Activated CD4-positive, alpha-beta T cell treated with anti-CD3 and anti-CD28 coated beads, Interleukin-2, Interleukin-4, amounts not matched to agents 100 ng/mL and 50 ng/mL, durations not matched to agents 16 hours and 8 hours (primary cell): ENCODE measurements at regions not wholly inside any gene's neighbourhood (a gene's known extent, or its start where the extent isn't known, plus 50 kb on each side); places are given as distances from the start of the nearest gene placed in this dataset.
"Not testable (repeated sequence)": the region's sequence is repeated elsewhere in the genome, so short reads cannot be mapped to it uniquely, and the experiment has no call there.

ENCODE experiments used
- DNase-seq: peaks from one replicate; pipeline ENCODE4 v3.0.0-alpha.2; 2020; ENCODE audit warnings: low spot score

- no peak for DNase-seq
These were observed 428.7 kb upstream of the ACVR2A start for GRCh38 chr2:147416099-147416498.

- DNase-seq = not testable (repeated sequence)
These were observed 430.2 kb upstream of the ACVR2A start for GRCh38 chr2:147414656-147415055.

GRCh38 chr2:147408357-147408756 lies 436.5 kb upstream of the ACVR2A start:
- no peak for DNase-seq

- no peak for DNase-seq
These were observed 439.2 kb upstream of the ACVR2A start for GRCh38 chr2:147405651-147406050.

- no peak for DNase-seq
These were observed 445.8 kb upstream of the ACVR2A start for GRCh38 chr2:147398996-147399395.

GRCh38 chr2:147398301-147398700 lies 446.5 kb upstream of the ACVR2A start:
- DNase-seq = no peak

- DNase-seq = no peak
These were observed 447.9 kb upstream of the ACVR2A start for GRCh38 chr2:147396890-147397289.

GRCh38 chr2:147394179-147394790 lies 450.5 kb upstream of the ACVR2A start:
- DNase-seq = no peak

- no peak for DNase-seq
These were observed 452.6 kb upstream of the ACVR2A start for GRCh38 chr2:147392180-147392579.

- no peak for DNase-seq
These were observed 454.4 kb upstream of the ACVR2A start for GRCh38 chr2:147390475-147390874.

GRCh38 chr2:147389218-147389617 lies 455.6 kb upstream of the ACVR2A start:
- DNase-seq = no peak

GRCh38 chr2:147388217-147388616 lies 456.6 kb upstream of the ACVR2A start:
- no peak for DNase-seq

- DNase-seq = no peak
These were observed 458.5 kb upstream of the ACVR2A start for GRCh38 chr2:147386284-147386683.

- DNase-seq = no peak
These were observed 459.2 kb upstream of the ACVR2A start for GRCh38 chr2:147385600-147385999.

- no peak for DNase-seq
These were observed 460.2 kb upstream of the ACVR2A start for GRCh38 chr2:147384659-147385058.

GRCh38 chr2:147382322-147382948 lies 462.4 kb upstream of the ACVR2A start:
- DNase-seq = no peak

- no peak for DNase-seq
These were observed 466.4 kb upstream of the ACVR2A start for GRCh38 chr2:147378403-147378802.

- no peak for DNase-seq
These were observed 469.8 kb upstream of the ACVR2A start for GRCh38 chr2:147375073-147375472.

GRCh38 chr2:147374423-147374811 lies 470.4 kb upstream of the ACVR2A start:
- no peak for DNase-seq

- no peak for DNase-seq
These were observed 470.9 kb upstream of the ACVR2A start for GRCh38 chr2:147373800-147374422.

GRCh38 chr2:147368306-147368705 lies 476.5 kb upstream of the ACVR2A start:
- DNase-seq = no peak

- no peak for DNase-seq
These were observed 478.6 kb upstream of the ACVR2A start for GRCh38 chr2:147366279-147366678.

- no peak for DNase-seq
These were observed 479.2 kb upstream of the ACVR2A start for GRCh38 chr2:147365622-147366021.

GRCh38 chr2:147364597-147364996 lies 480.2 kb upstream of the ACVR2A start:
- DNase-seq = no peak
